Mesenchymal stem cell (in vitro differentiated cells and primary cell): ENCODE measurements at regions not wholly inside any gene's neighbourhood (a gene's known extent, or its start where the extent isn't known, plus 50 kb on each side); places are given as distances from the start of the nearest gene placed in this dataset.

Experiments used
- DNase-seq: peaks from one replicate; pipeline ENCODE4 v3.0.0-alpha.2; 2013
- H2AFZ ChIP-seq: one replicate; pipeline ENCODE4 v1.6.1; 2013; ENCODE audit warnings: low read depth, mild to moderate bottlenecking, control low read depth, inconsistent platforms, low read length, moderate library complexity
- H2AK5ac ChIP-seq: 2 replicates; pipeline ENCODE4 v1.6.1; 2013; ENCODE audit warnings: low read length, moderate library complexity, mild to moderate bottlenecking, inconsistent platforms; ENCODE audit not compliant: severe bottlenecking
- H2BK120ac ChIP-seq: one replicate; pipeline ENCODE4 v1.6.1; 2013; ENCODE audit warnings: low read depth, mild to moderate bottlenecking, inconsistent platforms, low read length, moderate library complexity
- H2BK12ac ChIP-seq, 2 experiments: one replicate each; pipeline ENCODE4 v1.6.1; 2013; ENCODE audit warnings: inconsistent platforms in 2 of 2, low read length in 2 of 2, mild to moderate bottlenecking in 2 of 2, moderate library complexity in 2 of 2, control low read depth in 1 of 2
- H2BK15ac ChIP-seq: one replicate; pipeline ENCODE4 v1.6.1; 2013; ENCODE audit warnings: mild to moderate bottlenecking, low read depth, inconsistent platforms; ENCODE audit not compliant: poor library complexity, severe bottlenecking
- H2BK5ac ChIP-seq: 2 replicates; pipeline ENCODE4 v1.6.1; 2013; ENCODE audit warnings: low read depth, mild to moderate bottlenecking, low read length, control low read depth, inconsistent platforms; ENCODE audit not compliant: poor library complexity, severe bottlenecking
- H3K14ac ChIP-seq, 2 experiments: one replicate each; pipeline ENCODE4 v1.6.1; 2013; ENCODE audit warnings: inconsistent platforms in 2 of 2, low read length in 2 of 2, control low read depth in 1 of 2, mild to moderate bottlenecking in 1 of 2, moderate library complexity in 1 of 2
- H3K18ac ChIP-seq, 2 experiments: one replicate each; pipeline ENCODE4 v1.6.1; 2013; ENCODE audit warnings: inconsistent platforms in 2 of 2, low read length in 2 of 2, control low read depth in 1 of 2, low read depth in 1 of 2, mild to moderate bottlenecking in 1 of 2
- H3K23ac ChIP-seq, 2 experiments: one replicate each; pipeline ENCODE4 v1.6.1; 2013; ENCODE audit warnings: inconsistent platforms in 2 of 2, low read length in 2 of 2, mild to moderate bottlenecking in 2 of 2, moderate library complexity in 2 of 2, control low read depth in 1 of 2
- H3K27ac ChIP-seq: 2 replicates; pipeline ENCODE4 v1.5.1; 2013; ENCODE audit warnings: mild to moderate bottlenecking, moderate library complexity, low read length, control low read depth, inconsistent platforms; ENCODE audit not compliant: poor library complexity, severe bottlenecking
- H3K27me3 ChIP-seq, 2 experiments: 2 replicates each; pipeline versions ENCODE4 v1.6.1 to v1.7.0; 2013; ENCODE audit warnings: low read length in 2 of 2, mild to moderate bottlenecking in 2 of 2, moderate library complexity in 2 of 2, control low read depth in 1 of 2, inconsistent platforms in 1 of 2; ENCODE audit not compliant: control insufficient read depth in 1 of 2, insufficient read depth in 1 of 2
- H3K36me3 ChIP-seq, 2 experiments: 2 replicates each; pipeline versions ENCODE4 v1.6.1 to v1.7.0; 2013; ENCODE audit warnings: low read length in 2 of 2, control low read depth in 1 of 2, inconsistent platforms in 1 of 2, low read depth in 1 of 2, mild to moderate bottlenecking in 1 of 2; ENCODE audit not compliant: insufficient read depth in 2 of 2, control insufficient read depth in 1 of 2
- H3K4ac ChIP-seq, 2 experiments: one replicate each; pipeline ENCODE4 v1.6.1; 2013; ENCODE audit warnings: inconsistent platforms in 2 of 2, low read length in 2 of 2, mild to moderate bottlenecking in 2 of 2, moderate library complexity in 2 of 2, control low read depth in 1 of 2, low read depth in 1 of 2
- H3K4me1 ChIP-seq: 2 replicates; pipeline ENCODE4 v1.6.1; 2013; ENCODE audit warnings: low read depth, low read length, control low read depth; ENCODE audit not compliant: control insufficient read depth, insufficient read depth
- H3K4me2 ChIP-seq: 2 replicates; pipeline ENCODE4 v1.6.1; 2013; ENCODE audit warnings: low read length, mild to moderate bottlenecking, inconsistent platforms; ENCODE audit not compliant: poor library complexity, severe bottlenecking
- H3K4me3 ChIP-seq, 2 experiments: 2 replicates each; pipeline versions ENCODE4 v1.5.1 to v1.7.0; 2013; ENCODE audit warnings: low read length in 2 of 2, mild to moderate bottlenecking in 2 of 2, control low read depth in 1 of 2, low read depth in 1 of 2; ENCODE audit not compliant: insufficient read depth in 1 of 2
- H3K79me1 ChIP-seq: replicated peaks from 2 replicates; pipeline ENCODE4 v1.6.1; 2013; ENCODE audit warnings: mild to moderate bottlenecking, control low read depth, low read length, inconsistent platforms; ENCODE audit not compliant: poor library complexity, severe bottlenecking
- H3K9ac ChIP-seq: 2 replicates; pipeline ENCODE4 v1.7.0; 2013; ENCODE audit warnings: mild to moderate bottlenecking, low read length, moderate library complexity
- H3K9me3 ChIP-seq: 2 replicates; pipeline ENCODE4 v1.7.0; 2013; ENCODE audit warnings: mild to moderate bottlenecking, low read length; ENCODE audit not compliant: control insufficient read depth
- H4K8ac ChIP-seq: one replicate; pipeline ENCODE4 v1.6.1; 2013; ENCODE audit warnings: inconsistent platforms, mild to moderate bottlenecking, low read length, moderate library complexity
- H4K91ac ChIP-seq: one replicate; pipeline ENCODE4 v1.6.1; 2013; ENCODE audit warnings: mild to moderate bottlenecking, low read length, inconsistent platforms
- WGBS: methylation state at CpG from one replicate; pipeline ENCODE4 v1.1.7; 2013; ENCODE audit warnings: mixed read lengths; 5-methylcytosine and 5-hydroxymethylcytosine counted together

GRCh38 chrX:27039332-27039731 is 423.8 kb downstream of the PPP4R3C start:
- no peak overlapping the region for H2BK12ac ChIP-seq
- H4K8ac ChIP-seq, result no peak overlapping the region
- H3K4ac ChIP-seq, result no peak overlapping the region
- H2BK15ac ChIP-seq, result no peak overlapping the region
- no peak overlapping the region for H3K14ac ChIP-seq
- no peak for DNase-seq
- H3K27me3 ChIP-seq, result no peaks in the 10 kb centered on the region
- no peak overlapping the region for H2AK5ac ChIP-seq
- no peak overlapping the region for H3K23ac ChIP-seq
- no peaks in the 10 kb centered on the region for H3K79me1 ChIP-seq
- H4K91ac ChIP-seq, result no peak overlapping the region
- no peaks in the 10 kb centered on the region for H3K9me3 ChIP-seq
- no peaks in the 10 kb centered on the region for H3K36me3 ChIP-seq
- H3K27ac ChIP-seq, result no peak overlapping the region
- H3K9ac ChIP-seq, result no peak overlapping the region
- no peak overlapping the region for H2BK5ac ChIP-seq
- H3K4me3 ChIP-seq, result no peak overlapping the region
- H2AFZ ChIP-seq, result no peak overlapping the region
- WGBS, result no CpG with 5 or more reads among the region's 1 CpG
- no peak overlapping the region for H3K4me2 ChIP-seq
- no peaks in the 10 kb centered on the region for H3K4me1 ChIP-seq
- H2BK120ac ChIP-seq, result no peak overlapping the region
- no peak overlapping the region for H3K18ac ChIP-seq

GRCh38 chrX:27008486-27008885 is 454.7 kb downstream of the PPP4R3C start:
- Histone ChIP-seq H3K23ac (no peak overlapping the region), H3K27me3 (no peaks in the 10 kb centered on the region), H4K91ac (no peak overlapping the region), H3K36me3 (no peaks in the 10 kb centered on the region), H2AFZ (no peak overlapping the region), H2BK5ac (no peak overlapping the region), H3K18ac (no peak overlapping the region), H3K9ac (no peak overlapping the region), H2BK15ac (no peak overlapping the region), H3K4me2 (no peak overlapping the region), H3K4ac (no peak overlapping the region), H3K79me1 (no peaks in the 10 kb centered on the region), H3K27ac (no peak overlapping the region), H2BK12ac (no peak overlapping the region), H2AK5ac (no peak overlapping the region), H3K4me1 (no peaks in the 10 kb centered on the region), H3K14ac (no peak overlapping the region), H3K4me3 (no peak overlapping the region), H3K9me3 (no peaks in the 10 kb centered on the region), H4K8ac (no peak overlapping the region), H2BK120ac (no peak overlapping the region)
- no peak for DNase-seq
- 49% methylated on average over 4 of the region's 5 CpGs for WGBS

- H2BK120ac ChIP-seq, result no peak overlapping the region
- no peak overlapping the region for H3K4me2 ChIP-seq
- no peak overlapping the region for H2BK5ac ChIP-seq
- no peak overlapping the region for H2AK5ac ChIP-seq
- no peak overlapping the region for H3K4me3 ChIP-seq
- H3K36me3 ChIP-seq, result no peaks in the 10 kb centered on the region
- H3K79me1 ChIP-seq, result no peaks in the 10 kb centered on the region
- H2BK12ac ChIP-seq, result no peak overlapping the region
- DNase-seq, result no peak
- H3K27ac ChIP-seq, result no peak overlapping the region
- H3K27me3 ChIP-seq, result no peaks in the 10 kb centered on the region
- no peak overlapping the region for H3K4ac ChIP-seq
- H3K23ac ChIP-seq, result no peak overlapping the region
- no peaks in the 10 kb centered on the region for H3K9me3 ChIP-seq
- H3K18ac ChIP-seq, result no peak overlapping the region
- H3K9ac ChIP-seq, result no peak overlapping the region
- no peak overlapping the region for H4K91ac ChIP-seq
- no peak overlapping the region for H3K14ac ChIP-seq
- no CpG with 5 or more reads among the region's 1 CpG for WGBS
- H2BK15ac ChIP-seq, result no peak overlapping the region
- no peaks in the 10 kb centered on the region for H3K4me1 ChIP-seq
- H2AFZ ChIP-seq, result no peak overlapping the region
- no peak overlapping the region for H4K8ac ChIP-seq
Observed at GRCh38 chrX:26999634-27000033, 463.5 kb downstream of the PPP4R3C start.

GRCh38 chrX:26958261-26958660 is 504.9 kb downstream of the PPP4R3C start:
- Histone ChIP-seq H2BK5ac (no peak overlapping the region), H3K79me1 (no peaks in the 10 kb centered on the region), H2BK12ac (no peak overlapping the region), H3K4me3 (no peak overlapping the region), H3K18ac (no peak overlapping the region), H2AFZ (no peak overlapping the region), H4K8ac (no peak overlapping the region), H3K27ac (no peak overlapping the region), H3K14ac (no peak overlapping the region), H3K4me1 (no peaks in the 10 kb centered on the region), H3K4ac (no peak overlapping the region), H2BK120ac (no peak overlapping the region), H3K9me3 (no peaks in the 10 kb centered on the region), H4K91ac (no peak overlapping the region), H3K27me3 (no peaks in the 10 kb centered on the region), H2AK5ac (no peak overlapping the region), H2BK15ac (no peak overlapping the region), H3K36me3 (no peaks in the 10 kb centered on the region), H3K23ac (no peak overlapping the region), H3K4me2 (no peak overlapping the region), H3K9ac (no peak overlapping the region)
- no peak for DNase-seq
- 94% methylated on average over 3 of the region's 3 CpGs for WGBS
